HUES6 (cell line): ENCODE measurements at regions not wholly inside any gene's neighbourhood (a gene's known extent, or its start where the extent isn't known, plus 50 kb on each side); places are given as distances from the start of the nearest gene placed in this dataset.

ENCODE experiments used
- H3K27ac ChIP-seq: 2 replicates; pipeline ENCODE4 v1.7.0; 2013; ENCODE audit warnings: low read depth, mild to moderate bottlenecking, low read length, inconsistent platforms
- H3K27me3 ChIP-seq: 2 replicates; pipeline ENCODE4 v1.6.1; 2013; ENCODE audit warnings: low read length; ENCODE audit not compliant: control insufficient read depth, insufficient read depth
- H3K36me3 ChIP-seq: 2 replicates; pipeline ENCODE4 v1.6.1; 2013; ENCODE audit warnings: low read length; ENCODE audit not compliant: control insufficient read depth, insufficient read depth
- H3K4me1 ChIP-seq: 2 replicates; pipeline ENCODE4 v1.6.1; 2013; ENCODE audit warnings: low read length; ENCODE audit not compliant: control insufficient read depth, insufficient read depth
- H3K4me3 ChIP-seq: 2 replicates; pipeline ENCODE4 v1.5.1; 2013; ENCODE audit warnings: low read depth, low read length
- H3K9ac ChIP-seq: one replicate; pipeline ENCODE4 v1.6.1; 2013; ENCODE audit warnings: mild to moderate bottlenecking, low read length
- H3K9me3 ChIP-seq: 2 replicates; pipeline ENCODE4 v1.6.1; 2013; ENCODE audit warnings: low read depth, low read length; ENCODE audit not compliant: control insufficient read depth, insufficient read depth

DNA sequence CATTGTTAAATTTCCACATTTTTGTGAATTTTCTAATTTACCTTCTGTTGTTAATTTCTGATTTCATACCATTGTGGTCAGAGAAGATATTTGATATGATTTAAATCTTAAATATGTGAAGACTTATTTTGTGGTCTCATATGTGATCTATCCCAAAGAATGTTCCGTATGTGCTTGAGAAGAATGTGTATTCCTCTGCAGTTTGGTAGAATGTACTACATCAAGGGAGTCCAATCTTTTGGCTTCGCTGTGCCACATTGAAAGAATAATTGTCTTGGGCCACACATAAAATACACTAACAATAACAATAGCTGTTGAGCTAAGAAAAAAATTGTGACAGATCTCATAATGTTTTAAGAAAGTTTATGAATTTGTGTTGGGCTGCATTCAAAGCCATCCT is 140.7 kb upstream of the PRNP start:
- Histone ChIP-seq H3K27me3 (no peaks in the 10 kb centered on the region), H3K4me3 (no peak overlapping the region), H3K9ac (no peak overlapping the region), H3K27ac (no peak overlapping the region), H3K4me1 (peaks cover 11% of the 10 kb centered on the region; the same call in 1 of the 2 replicates), H3K9me3 (peaks cover 6% of the 10 kb centered on the region), H3K36me3 (no peaks in the 10 kb centered on the region)

DNA sequence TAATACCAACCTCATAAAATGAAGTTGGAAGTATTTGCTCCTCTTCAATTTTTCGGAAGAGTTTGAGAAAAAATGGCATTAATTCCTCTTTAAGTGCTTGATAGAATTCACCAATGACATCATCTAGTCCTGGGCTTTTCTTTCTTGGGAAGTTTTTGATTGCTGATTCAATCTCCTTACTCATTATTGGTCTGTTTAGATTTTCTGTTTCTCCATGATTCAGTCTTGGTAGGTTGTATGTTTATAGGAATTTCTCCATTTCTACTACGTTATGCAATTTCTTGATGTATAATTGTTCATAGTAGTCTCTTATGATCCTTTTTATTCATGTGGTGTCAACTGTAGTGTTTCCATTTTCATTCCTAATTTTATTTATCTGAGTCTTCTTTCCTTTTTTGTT is 141.5 kb upstream of the PRNP start:
- no peak overlapping the region for H3K27ac ChIP-seq

DNA sequence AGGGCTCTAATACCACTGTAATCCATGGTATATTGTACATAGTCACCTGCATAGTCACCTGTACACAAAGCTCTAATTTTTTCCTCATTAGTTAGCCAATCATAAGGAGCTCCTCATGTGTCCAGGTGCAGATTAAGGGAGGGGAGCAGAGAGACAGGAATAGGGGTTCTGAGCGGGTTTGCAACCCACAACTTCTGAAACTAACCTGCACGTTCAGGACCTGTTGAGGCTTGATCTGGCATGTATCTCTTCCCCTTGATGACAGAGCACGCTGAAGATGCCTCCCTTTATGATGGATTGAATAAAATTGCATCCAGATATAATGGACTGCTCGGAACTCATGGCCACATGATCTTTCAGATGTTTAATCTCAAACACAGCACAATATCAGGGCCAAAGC is 144.0 kb upstream of the PRNP start:
- Histone ChIP-seq H3K36me3 (no peaks in the 10 kb centered on the region), H3K4me3 (no peak overlapping the region), H3K4me1 (peaks cover 11% of the 10 kb centered on the region; the same call in 1 of the 2 replicates), H3K27ac (no peak overlapping the region), H3K9ac (no peak overlapping the region), H3K27me3 (no peaks in the 10 kb centered on the region), H3K9me3 (no peaks in the 10 kb centered on the region)

More for the DNA sequence above, 141.5 kb upstream of the PRNP start:
- Histone ChIP-seq H3K36me3 (no peaks in the 10 kb centered on the region), H3K4me1 (peaks cover 11% of the 10 kb centered on the region; the same call in 1 of the 2 replicates), H3K4me3 (no peak overlapping the region), H3K9me3 (peaks cover 6% of the 10 kb centered on the region), H3K9ac (no peak overlapping the region), H3K27me3 (no peaks in the 10 kb centered on the region)

DNA sequence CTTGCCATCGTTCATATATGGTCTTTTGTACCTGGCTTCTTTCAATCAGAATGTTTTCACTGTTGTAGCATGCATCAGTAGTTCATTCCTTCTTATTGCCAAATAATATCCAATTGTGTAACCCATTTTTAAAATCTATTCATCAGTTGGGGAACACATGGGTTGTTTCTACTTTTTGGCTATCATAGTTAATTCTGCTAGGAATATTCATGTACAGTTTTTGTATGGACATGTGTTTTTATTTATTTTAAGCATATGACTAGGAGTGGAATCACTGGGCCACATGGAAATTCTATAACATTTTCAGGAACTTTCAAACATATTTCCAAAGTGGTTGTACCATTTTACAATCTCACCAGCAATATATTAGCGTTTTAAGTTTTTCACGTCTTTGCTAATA is 151.9 kb upstream of the PRNP start:
- no peaks in the 10 kb centered on the region; the same call in 1 of the 2 replicates for H3K27me3 ChIP-seq
- H3K36me3 ChIP-seq = no peaks in the 10 kb centered on the region

DNA sequence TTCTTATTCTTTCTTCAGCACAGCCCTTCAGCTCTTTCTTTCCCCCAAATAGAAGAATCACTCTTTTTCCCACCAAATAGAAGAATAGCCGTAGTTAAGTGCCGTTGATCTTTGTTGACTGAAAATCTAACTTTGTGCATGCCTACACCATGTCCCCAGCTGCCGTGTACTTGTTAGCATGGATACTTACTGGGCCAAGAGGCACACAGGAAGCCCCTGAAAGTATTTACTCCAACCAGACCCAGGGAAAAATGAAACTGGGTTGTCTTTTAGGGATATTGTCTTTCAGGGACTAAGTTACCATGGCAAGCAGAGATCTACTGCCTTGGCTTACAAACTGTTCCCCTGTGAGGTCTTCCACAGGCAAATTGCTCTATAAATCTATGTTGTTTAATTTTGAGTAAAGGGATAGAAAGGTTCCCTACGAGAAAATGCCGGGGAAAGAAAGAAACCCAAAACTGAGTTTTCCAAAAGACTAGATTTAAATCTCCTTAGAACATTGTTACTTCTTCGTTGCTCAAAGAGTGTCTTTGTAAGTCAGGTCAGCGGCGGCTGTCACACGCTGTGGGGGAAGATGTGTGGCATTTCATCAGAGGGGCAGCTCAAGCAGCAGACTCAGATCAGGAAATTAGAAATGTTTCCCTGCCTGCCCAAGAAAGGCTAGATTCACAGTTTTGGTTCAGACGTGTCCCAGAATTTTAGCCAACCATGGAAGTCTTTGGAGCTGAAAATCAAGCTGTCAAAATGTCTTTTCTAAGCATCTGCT is 152.7 kb upstream of the PRNP start:
- Histone ChIP-seq H3K9ac (no peak overlapping the region), H3K9me3 (no peaks in the 10 kb centered on the region), H3K4me1 (no peaks in the 10 kb centered on the region), H3K4me3 (no peak overlapping the region), H3K36me3 (no peaks in the 10 kb centered on the region), H3K27ac (no peak overlapping the region), H3K27me3 (no peaks in the 10 kb centered on the region; the same call in 1 of the 2 replicates)

More for the DNA sequence above, 151.9 kb upstream of the PRNP start:
- no peak overlapping the region for H3K27ac ChIP-seq
- no peaks in the 10 kb centered on the region for H3K9me3 ChIP-seq
- H3K4me3 ChIP-seq = no peak overlapping the region
- no peak overlapping the region for H3K9ac ChIP-seq
- no peaks in the 10 kb centered on the region for H3K4me1 ChIP-seq

DNA sequence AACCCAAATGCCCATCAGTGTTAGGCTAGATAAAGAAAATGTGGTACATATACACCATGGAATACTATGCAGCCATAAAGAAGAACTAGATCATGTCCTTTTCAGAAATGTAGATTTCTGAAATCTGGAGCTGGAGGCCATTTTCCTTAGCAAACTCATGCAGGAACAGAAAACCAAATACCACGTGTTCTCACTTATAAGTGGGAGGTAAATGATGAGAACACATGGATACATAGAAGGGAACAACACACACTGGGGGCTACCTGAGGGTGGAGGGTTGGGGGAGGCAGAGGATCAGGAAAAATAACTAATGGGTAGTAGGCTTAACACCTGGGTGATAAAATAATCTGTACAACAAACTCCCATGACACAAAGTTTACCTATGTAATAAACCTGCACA is 153.5 kb upstream of the PRNP start:
- H3K27ac ChIP-seq = no peak overlapping the region

DNA sequence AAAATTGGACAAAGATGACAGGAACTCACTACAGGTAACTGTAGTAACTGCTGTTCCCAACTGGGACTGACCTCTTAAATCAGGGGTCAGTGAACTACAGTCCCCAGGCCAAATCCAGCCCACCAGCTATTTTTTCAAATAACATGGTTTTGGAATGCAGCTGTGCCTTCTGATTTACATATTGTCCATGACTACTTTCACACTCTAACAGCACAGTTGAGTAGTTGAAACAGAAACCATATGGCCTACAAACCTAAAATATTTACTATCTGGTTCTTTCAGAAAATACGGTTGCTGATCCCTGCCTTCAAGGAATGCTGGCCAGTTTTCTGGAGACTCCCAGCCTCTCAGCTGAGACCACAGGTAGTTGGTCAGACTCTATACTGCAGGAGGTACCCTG is 161.5 kb upstream of the PRNP start:
- H3K9me3 ChIP-seq = no peaks in the 10 kb centered on the region
- H3K27ac ChIP-seq = no peak overlapping the region
- no peaks in the 10 kb centered on the region for H3K4me1 ChIP-seq
- no peaks in the 10 kb centered on the region for H3K27me3 ChIP-seq
- H3K36me3 ChIP-seq = no peaks in the 10 kb centered on the region
- H3K4me3 ChIP-seq = no peak overlapping the region
- H3K9ac ChIP-seq = no peak overlapping the region

More for the DNA sequence above, 153.5 kb upstream of the PRNP start:
- H3K9ac ChIP-seq = no peak overlapping the region
- no peak overlapping the region for H3K4me3 ChIP-seq
- H3K4me1 ChIP-seq = no peaks in the 10 kb centered on the region
- no peaks in the 10 kb centered on the region for H3K36me3 ChIP-seq
- no peaks in the 10 kb centered on the region; the same call in 1 of the 2 replicates for H3K27me3 ChIP-seq
- no peaks in the 10 kb centered on the region for H3K9me3 ChIP-seq

DNA sequence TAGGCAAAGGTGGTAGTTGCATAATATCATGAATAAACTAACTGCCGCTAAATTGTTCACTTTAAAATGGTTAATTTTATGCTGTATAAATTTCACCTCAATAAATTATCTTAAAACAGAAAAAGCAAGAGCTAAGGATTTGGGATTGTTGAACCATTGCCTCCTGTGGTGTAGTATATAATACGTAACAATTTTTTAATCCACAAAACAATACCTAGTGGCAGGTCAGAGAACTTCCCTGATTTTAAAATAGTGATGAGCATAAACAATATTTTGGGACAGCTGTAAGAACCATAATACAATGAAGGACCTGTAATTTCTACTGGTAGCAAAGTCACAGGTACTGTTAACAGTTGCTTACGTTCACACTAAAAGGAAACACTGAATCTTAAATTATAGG is 161.9 kb upstream of the PRNP start:
- Histone ChIP-seq H3K27ac (no peak overlapping the region), H3K4me3 (no peak overlapping the region), H3K36me3 (no peaks in the 10 kb centered on the region), H3K27me3 (no peaks in the 10 kb centered on the region), H3K4me1 (no peaks in the 10 kb centered on the region), H3K9ac (no peak overlapping the region), H3K9me3 (no peaks in the 10 kb centered on the region)

DNA sequence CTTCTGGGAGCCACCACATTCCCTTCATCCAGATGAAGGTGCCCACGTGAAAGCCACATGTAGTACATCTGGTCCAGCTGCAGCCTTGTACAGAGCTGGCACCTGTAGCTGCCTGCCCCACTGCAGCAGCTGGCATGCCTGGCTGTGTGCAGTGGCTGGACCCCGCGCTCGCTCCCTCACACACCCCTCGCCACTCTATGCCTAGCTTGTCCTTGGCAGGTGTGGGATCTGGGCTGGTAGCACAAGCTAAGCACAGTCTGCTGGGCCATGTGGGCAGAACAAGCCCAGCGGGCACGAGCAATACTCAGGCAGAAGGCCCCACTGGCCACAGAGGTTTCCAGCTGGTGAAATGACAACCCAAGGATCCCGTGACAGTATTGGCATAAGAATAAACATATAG is 163.9 kb upstream of the PRNP start:
- no peak overlapping the region for H3K4me3 ChIP-seq
- H3K36me3 ChIP-seq = no peaks in the 10 kb centered on the region
- no peaks in the 10 kb centered on the region for H3K27me3 ChIP-seq
- H3K9ac ChIP-seq = no peak overlapping the region
- H3K9me3 ChIP-seq = no peaks in the 10 kb centered on the region
- H3K27ac ChIP-seq = no peak overlapping the region
- no peaks in the 10 kb centered on the region for H3K4me1 ChIP-seq

DNA sequence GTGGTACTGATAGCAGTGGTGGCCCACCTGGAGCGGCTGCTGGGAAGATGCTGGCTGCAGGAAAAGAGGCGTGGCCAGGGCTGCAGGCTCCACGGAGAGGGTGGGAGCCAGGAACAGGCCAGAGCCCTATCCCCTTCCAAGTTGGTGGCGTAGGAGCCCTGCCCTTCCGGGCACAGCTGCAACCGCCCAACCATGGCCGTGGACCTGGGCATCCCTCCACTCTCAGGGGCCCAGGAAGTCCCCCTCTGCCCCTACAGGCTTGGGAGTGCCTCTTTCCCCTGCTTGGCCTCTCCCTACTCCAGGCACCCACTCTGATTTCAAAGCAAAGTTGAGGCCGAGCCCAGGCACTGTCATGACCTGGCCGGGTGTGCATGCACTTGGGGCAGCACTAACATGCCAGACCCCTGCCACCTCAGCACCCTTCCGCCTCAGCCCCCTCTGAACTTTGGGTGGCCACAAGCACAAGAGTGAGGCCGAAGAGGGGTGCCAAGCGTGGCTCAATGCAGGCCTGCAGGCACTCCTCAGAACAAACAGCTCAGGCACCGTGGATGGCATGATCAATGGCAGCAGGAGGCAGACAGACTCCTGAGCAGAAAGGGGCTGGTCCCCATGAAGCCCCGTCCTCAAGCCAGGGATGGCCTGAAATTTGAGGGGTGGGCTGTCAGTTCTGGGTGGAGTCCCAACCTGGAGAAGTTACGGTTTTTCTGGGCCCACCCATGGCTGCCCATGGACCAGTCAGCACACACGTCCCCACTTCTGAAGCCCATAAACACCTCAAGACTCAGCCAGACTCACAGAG is 164.9 kb upstream of the PRNP start:
- Histone ChIP-seq H3K36me3 (no peaks in the 10 kb centered on the region), H3K27ac (no peak overlapping the region), H3K4me3 (no peak overlapping the region), H3K9ac (no peak overlapping the region), H3K4me1 (no peaks in the 10 kb centered on the region), H3K27me3 (no peaks in the 10 kb centered on the region), H3K9me3 (no peaks in the 10 kb centered on the region)

DNA sequence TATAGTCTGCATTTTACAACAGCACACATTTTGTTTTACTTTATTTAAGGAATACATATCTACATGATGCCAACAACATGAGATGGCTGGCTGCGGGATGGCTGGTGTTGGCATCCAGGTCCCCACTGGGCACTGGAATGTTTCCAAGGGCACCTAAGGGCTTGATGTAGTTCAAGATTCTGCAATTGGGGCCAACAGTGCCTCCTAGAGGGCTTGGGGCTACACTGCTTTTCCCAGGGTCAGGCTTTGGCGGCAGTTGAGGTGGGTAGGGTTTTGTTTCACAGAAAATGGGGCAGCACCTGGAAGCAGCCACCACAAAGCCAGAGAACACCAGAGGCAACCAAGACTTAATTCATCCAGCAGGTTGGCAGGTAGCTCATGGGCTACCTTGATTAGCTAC is 166.7 kb upstream of the PRNP start:
- Histone ChIP-seq H3K9me3 (no peaks in the 10 kb centered on the region), H3K4me3 (no peak overlapping the region), H3K9ac (no peak overlapping the region), H3K27ac (no peak overlapping the region), H3K4me1 (no peaks in the 10 kb centered on the region), H3K36me3 (no peaks in the 10 kb centered on the region), H3K27me3 (no peaks in the 10 kb centered on the region)
